Loucy (cell line): ENCODE measurements at regions not wholly inside any gene's neighbourhood (a gene's known extent, or its start where the extent isn't known, plus 50 kb on each side); places are given as distances from the start of the nearest gene placed in this dataset.

Experiments used
- H2AFZ ChIP-seq: fragments of 200-600 bp; sonication (generic); 2 replicates; pipeline ENCODE4 v1.6.0; 2016; ENCODE audit warnings: antibody characterized with exemption, mild to moderate bottlenecking, low read length, moderate library complexity
- H3F3A ChIP-seq: fragments of 200-600 bp; 2 replicates; pipeline ENCODE4 v1.6.0; 2016; ENCODE audit warnings: antibody characterized with exemption, low read depth, mild to moderate bottlenecking
- H3K27me3 ChIP-seq: fragments of 200-600 bp; sonication (generic); 2 replicates; pipeline ENCODE4 v1.6.1; 2014; ENCODE audit warnings: low read length, mild to moderate bottlenecking; ENCODE audit not compliant: insufficient read depth, poor library complexity, severe bottlenecking
- H3K36me3 ChIP-seq: fragments of 200-600 bp; sonication (generic); 2 replicates; pipeline ENCODE4 v1.6.1; 2016; ENCODE audit warnings: low read length; ENCODE audit not compliant: insufficient read depth
- H3K4me1 ChIP-seq: fragments of 200-600 bp; sonication (generic); 2 replicates; pipeline ENCODE4 v1.5.1; 2014; ENCODE audit warnings: low read length, mild to moderate bottlenecking; ENCODE audit not compliant: insufficient read depth, poor library complexity, severe bottlenecking
- H3K4me2 ChIP-seq: fragments of 200-600 bp; sonication (generic); 2 replicates; pipeline ENCODE4 v1.6.0; 2014; ENCODE audit warnings: antibody characterized with exemption, low read length, low read depth, mild to moderate bottlenecking; ENCODE audit not compliant: poor library complexity, severe bottlenecking
- H3K4me3 ChIP-seq: fragments of 200-600 bp; sonication (generic); 2 replicates; pipeline ENCODE4 v1.5.1; 2014; ENCODE audit warnings: low read length, mild to moderate bottlenecking, mixed read lengths; ENCODE audit not compliant: poor library complexity, severe bottlenecking
- H3K79me2 ChIP-seq: fragments of 200-600 bp; sonication (generic); 2 replicates; pipeline ENCODE4 v1.6.1; 2014; ENCODE audit warnings: low read length; ENCODE audit not compliant: insufficient read depth
- H3K9ac ChIP-seq: fragments of 200-600 bp; sonication (generic); 2 replicates; pipeline ENCODE4 v1.6.0; 2014; ENCODE audit warnings: mild to moderate bottlenecking, low read depth, low read length, moderate library complexity; ENCODE audit not compliant: poor library complexity, severe bottlenecking
- H3K9me2 ChIP-seq: fragments of 200-600 bp; sonication (generic); replicated peaks from 2 replicates; pipeline ENCODE4 v1.6.1; 2016; ENCODE audit warnings: low read depth, low read length, mixed read lengths
- H3K9me3 ChIP-seq: fragments of 200-600 bp; sonication (generic); 2 replicates; pipeline ENCODE4 v1.6.1; 2014; ENCODE audit warnings: mild to moderate bottlenecking, antibody characterized with exemption, low read length, low read depth; ENCODE audit not compliant: insufficient read depth
- H4K20me1 ChIP-seq: fragments of 200-600 bp; sonication (generic); 2 replicates; pipeline ENCODE4 v1.6.0; 2014; ENCODE audit warnings: antibody characterized with exemption, low read length, mild to moderate bottlenecking; ENCODE audit not compliant: insufficient read depth, poor library complexity, severe bottlenecking
- EZH2phosphoT487 ChIP-seq: fragments of 200-600 bp; IDR thresholded peaks from 2 replicates; pipeline ENCODE4 v1.6.1; 2018; ENCODE audit warnings: antibody characterized with exemption, mild to moderate bottlenecking, moderate library complexity, borderline replicate concordance
- TF ChIP-seq, protein P1 (sequence below): fragments of 200-600 bp; sonication (generic); conservative IDR thresholded peaks from 2 replicates; pipeline ENCODE4 v1.5.1; 2014; ENCODE audit warnings: mild to moderate bottlenecking, antibody characterized with exemption, low read length

DNA sequence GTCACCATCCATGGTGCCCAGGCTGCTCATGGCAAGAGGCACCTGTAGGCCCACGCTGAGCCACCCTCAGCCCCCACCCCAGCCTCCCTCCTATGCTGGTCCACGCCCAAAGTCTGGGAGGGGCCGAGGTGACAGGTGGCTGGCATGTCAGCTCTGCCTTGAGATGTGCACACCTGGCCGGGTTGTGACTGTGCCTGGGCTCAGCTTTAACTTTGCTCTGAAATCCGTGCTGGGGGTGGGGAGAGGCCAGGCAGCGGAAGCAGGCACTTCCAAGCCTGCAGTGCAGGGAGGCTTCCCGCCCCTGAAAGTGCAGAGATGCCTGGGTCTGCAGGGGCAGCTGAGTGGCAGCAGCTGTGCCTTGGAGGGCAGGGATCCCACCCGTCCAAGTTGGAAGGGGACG lies 1124.8 kb downstream of the SI start:
- TF ChIP-seq, protein P1, sequence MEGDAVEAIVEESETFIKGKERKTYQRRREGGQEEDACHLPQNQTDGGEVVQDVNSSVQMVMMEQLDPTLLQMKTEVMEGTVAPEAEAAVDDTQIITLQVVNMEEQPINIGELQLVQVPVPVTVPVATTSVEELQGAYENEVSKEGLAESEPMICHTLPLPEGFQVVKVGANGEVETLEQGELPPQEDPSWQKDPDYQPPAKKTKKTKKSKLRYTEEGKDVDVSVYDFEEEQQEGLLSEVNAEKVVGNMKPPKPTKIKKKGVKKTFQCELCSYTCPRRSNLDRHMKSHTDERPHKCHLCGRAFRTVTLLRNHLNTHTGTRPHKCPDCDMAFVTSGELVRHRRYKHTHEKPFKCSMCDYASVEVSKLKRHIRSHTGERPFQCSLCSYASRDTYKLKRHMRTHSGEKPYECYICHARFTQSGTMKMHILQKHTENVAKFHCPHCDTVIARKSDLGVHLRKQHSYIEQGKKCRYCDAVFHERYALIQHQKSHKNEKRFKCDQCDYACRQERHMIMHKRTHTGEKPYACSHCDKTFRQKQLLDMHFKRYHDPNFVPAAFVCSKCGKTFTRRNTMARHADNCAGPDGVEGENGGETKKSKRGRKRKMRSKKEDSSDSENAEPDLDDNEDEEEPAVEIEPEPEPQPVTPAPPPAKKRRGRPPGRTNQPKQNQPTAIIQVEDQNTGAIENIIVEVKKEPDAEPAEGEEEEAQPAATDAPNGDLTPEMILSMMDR, result no peak

DNA sequence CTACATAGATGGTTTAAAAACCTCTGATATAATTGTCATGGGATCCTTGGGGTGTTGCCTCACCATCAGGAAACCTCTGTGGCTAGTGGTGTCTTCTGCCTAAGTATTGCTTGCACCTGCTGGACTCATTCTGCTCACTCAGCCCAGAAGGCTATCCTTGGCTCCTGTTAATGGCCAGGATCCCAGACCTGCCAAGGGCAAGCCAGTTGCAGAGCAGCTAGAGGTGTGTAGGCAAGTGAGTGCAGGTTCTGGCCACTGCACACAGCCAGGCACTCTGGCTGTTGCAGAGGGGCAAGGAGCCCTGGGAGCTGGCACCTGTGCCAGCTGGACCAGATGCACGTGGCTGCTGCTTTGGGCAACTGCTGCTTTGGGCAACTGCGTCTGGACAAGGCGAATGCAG lies 1125.8 kb downstream of the SI start:
- Histone ChIP-seq H3K36me3 (no peaks in the 10 kb centered on the region), H2AFZ (no peak overlapping the region), H4K20me1 (no peaks in the 10 kb centered on the region), H3F3A (no peaks in the 10 kb centered on the region), H3K4me1 (no peaks in the 10 kb centered on the region), H3K4me2 (no peak overlapping the region), H3K9ac (no peak overlapping the region), H3K27me3 (no peaks in the 10 kb centered on the region), H3K4me3 (no peak overlapping the region), H3K9me2 (no peaks in the 10 kb centered on the region), H3K79me2 (no peaks in the 10 kb centered on the region), H3K9me3 (no peaks in the 10 kb centered on the region)
- TF ChIP-seq EZH2phosphoT487, result no peak
- TF ChIP-seq, protein P1, result no peak

More for the DNA sequence above, 1124.8 kb downstream of the SI start:
- Histone ChIP-seq H3K9ac (no peak overlapping the region), H3K9me2 (no peaks in the 10 kb centered on the region), H2AFZ (no peak overlapping the region; the same call in 1 of the 2 replicates), H3K4me1 (no peaks in the 10 kb centered on the region), H3K79me2 (no peaks in the 10 kb centered on the region), H3K27me3 (no peaks in the 10 kb centered on the region), H3K9me3 (no peaks in the 10 kb centered on the region), H3K4me3 (no peak overlapping the region), H3K36me3 (no peaks in the 10 kb centered on the region), H3K4me2 (no peak overlapping the region), H4K20me1 (no peaks in the 10 kb centered on the region), H3F3A (no peaks in the 10 kb centered on the region)

DNA sequence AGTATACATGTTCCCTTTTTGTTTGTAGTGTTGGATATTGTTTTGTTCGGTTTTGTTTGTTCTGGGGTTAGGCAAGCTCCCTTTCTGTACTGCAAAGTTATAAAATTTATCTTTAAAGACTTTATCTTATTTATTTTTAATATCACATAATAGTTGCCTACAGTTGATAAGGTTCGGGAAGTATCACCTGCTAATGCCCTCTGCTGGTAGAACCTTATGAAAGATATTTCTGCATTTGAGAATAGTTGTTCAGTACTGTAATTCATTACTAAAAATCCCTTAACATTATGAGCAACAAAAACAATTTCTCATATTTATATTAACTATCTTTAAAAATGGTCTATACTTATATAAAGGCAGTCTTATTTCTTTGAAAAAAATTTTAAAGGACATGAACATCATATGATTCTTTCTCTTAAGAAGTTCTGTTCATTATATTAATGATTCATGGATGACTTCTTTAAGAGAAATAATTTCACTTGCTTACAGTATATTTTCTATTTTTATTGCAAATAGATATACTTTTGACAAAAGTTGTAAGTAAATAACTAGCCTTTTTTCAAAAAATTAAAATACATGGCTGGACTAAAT lies 1126.8 kb downstream of the SI start:
- H3K4me2 ChIP-seq, result no peak overlapping the region
- no peaks in the 10 kb centered on the region for H4K20me1 ChIP-seq
- no peak overlapping the region for H2AFZ ChIP-seq

More for the DNA sequence above, 1126.8 kb downstream of the SI start:
- no peaks in the 10 kb centered on the region for H3K9me3 ChIP-seq
- no peaks in the 10 kb centered on the region for H3K36me3 ChIP-seq
- no peaks in the 10 kb centered on the region for H3K27me3 ChIP-seq
- H3K9me2 ChIP-seq, result no peaks in the 10 kb centered on the region
- H3F3A ChIP-seq, result no peaks in the 10 kb centered on the region
- TF ChIP-seq, protein P1, result peak; percentile 50
- no peak for TF ChIP-seq EZH2phosphoT487
- no peaks in the 10 kb centered on the region for H3K79me2 ChIP-seq
- no peak overlapping the region for H3K4me3 ChIP-seq
- H3K4me1 ChIP-seq, result no peaks in the 10 kb centered on the region
- H3K9ac ChIP-seq, result no peak overlapping the region
